ENCODE measurements at regions not wholly inside any gene's neighbourhood (a gene's known extent, or its start where the extent isn't known, plus 50 kb on each side); places are given as distances from the start of the nearest gene placed in this dataset.

GRCh38 chr7:438916-439315, 80.7 kb downstream of the PDGFA start:
- no peak for TF ChIP-seq GATA2 (IDR thresholded peaks at IDR 0.05; ENCODE audit: low read depth, low read length)
- TF ChIP-seq GATA3 (IDR thresholded peaks at IDR 0.05; ENCODE audit: low read depth, low read length): no peak
